Glutamatergic neuron (in vitro differentiated cells): ENCODE measurements at regions not wholly inside any gene's neighbourhood (a gene's known extent, or its start where the extent isn't known, plus 50 kb on each side); places are given as distances from the start of the nearest gene placed in this dataset.

Experiments used
- DNase-seq: peaks from one replicate; pipeline ENCODE4 v3.0.0; 2022
- H3K27ac Mint-ChIP-seq: one replicate; pipeline ENCODE4 v1.8.0; 2020; ENCODE audit warnings: mild to moderate bottlenecking, mixed read lengths, inconsistent platforms; ENCODE audit not compliant: unreplicated experiment
- H3K27me3 Mint-ChIP-seq: one replicate; pipeline ENCODE4 v1.8.0; 2020; ENCODE audit warnings: mild to moderate bottlenecking, moderate library complexity, mixed read lengths, inconsistent platforms; ENCODE audit not compliant: unreplicated experiment
- H3K36me3 Mint-ChIP-seq: one replicate; pipeline ENCODE4 v1.8.0; 2020; ENCODE audit warnings: mild to moderate bottlenecking, mixed read lengths, inconsistent platforms; ENCODE audit not compliant: unreplicated experiment
- H3K4me1 Mint-ChIP-seq: one replicate; pipeline ENCODE4 v1.8.0; 2020; ENCODE audit warnings: mild to moderate bottlenecking, low read depth, mixed read lengths, inconsistent platforms; ENCODE audit not compliant: unreplicated experiment
- H3K4me3 Mint-ChIP-seq: one replicate; pipeline ENCODE4 v1.8.0; 2020; ENCODE audit warnings: mild to moderate bottlenecking, mixed read lengths, inconsistent platforms; ENCODE audit not compliant: unreplicated experiment
- H3K9me3 Mint-ChIP-seq: one replicate; pipeline ENCODE4 v1.8.0; 2020; ENCODE audit warnings: mild to moderate bottlenecking, moderate library complexity, mixed read lengths, inconsistent platforms; ENCODE audit not compliant: unreplicated experiment
- CTCF ChIP-seq: fragments of 200-600 bp; sonication (generic); IDR thresholded peaks from one replicate; pipeline ENCODE4 v1.5.0; 2021; ENCODE audit not compliant: partially characterized antibody, unreplicated experiment

GRCh38 chr6:138593124-138593877 lies 94.0 kb upstream of the NHSL1 start:
- Mint-ChIP-seq H3K36me3 (no peaks in the 10 kb centered on the region), H3K27me3 (peaks cover 3% of the 10 kb centered on the region), H3K9me3 (peaks cover 5% of the 10 kb centered on the region), H3K4me1 (peaks cover 27% of the 10 kb centered on the region), H3K27ac (no peak overlapping the region), H3K4me3 (no peak overlapping the region)
- DNase-seq: no peak
- no peak for TF ChIP-seq CTCF

GRCh38 chr6:138593909-138594757 lies 94.8 kb upstream of the NHSL1 start:
- DNase-seq: no peak
- Mint-ChIP-seq H3K36me3 (no peaks in the 10 kb centered on the region), H3K27me3 (peaks cover 3% of the 10 kb centered on the region), H3K27ac (no peak overlapping the region), H3K9me3 (peaks cover 5% of the 10 kb centered on the region), H3K4me1 (peaks cover 24% of the 10 kb centered on the region), H3K4me3 (no peak overlapping the region)
- TF ChIP-seq CTCF: no peak

GRCh38 chr6:138594758-138595140 lies 95.5 kb upstream of the NHSL1 start:
- Mint-ChIP-seq H3K9me3 (peaks cover 5% of the 10 kb centered on the region), H3K27ac (no peak overlapping the region), H3K4me1 (peaks cover 24% of the 10 kb centered on the region), H3K4me3 (no peak overlapping the region), H3K27me3 (peaks cover 3% of the 10 kb centered on the region), H3K36me3 (no peaks in the 10 kb centered on the region)
- no peak for DNase-seq
- no peak for TF ChIP-seq CTCF

GRCh38 chr6:138596126-138596525 lies 96.8 kb upstream of the NHSL1 start:
- peaks cover 18% of the 10 kb centered on the region for H3K4me1 Mint-ChIP-seq
- no peak for TF ChIP-seq CTCF

DNA sequence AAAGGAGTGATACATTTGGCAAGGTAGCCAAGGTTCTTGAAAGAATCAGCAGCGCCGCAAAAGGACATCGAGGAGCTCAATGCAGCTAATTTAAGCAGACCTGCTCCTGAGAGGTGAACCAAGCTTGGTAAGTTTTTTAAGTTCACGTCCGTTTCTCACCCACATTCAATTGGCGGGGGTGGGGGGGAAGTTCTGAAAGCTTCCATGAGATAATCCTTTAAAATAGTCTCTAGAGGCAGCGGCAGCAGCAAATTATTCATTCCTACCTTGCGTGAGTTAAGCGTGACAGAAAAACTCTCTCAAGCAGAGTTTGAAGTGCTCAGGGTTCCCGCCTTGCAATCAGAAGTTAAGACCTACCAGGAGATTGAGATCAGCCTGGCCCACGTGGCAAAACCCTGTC lies 97.3 kb upstream of the NHSL1 start:
- Mint-ChIP-seq H3K4me3 (no peak overlapping the region), H3K27me3 (peaks cover under 1% of the 10 kb centered on the region), H3K36me3 (no peaks in the 10 kb centered on the region), H3K4me1 (peaks cover 18% of the 10 kb centered on the region), H3K9me3 (peaks cover 1% of the 10 kb centered on the region), H3K27ac (no peak overlapping the region)
- TF ChIP-seq CTCF: no peak
- no peak for DNase-seq

More at GRCh38 chr6:138596126-138596525, 96.8 kb upstream of the NHSL1 start:
- H3K4me3 Mint-ChIP-seq: no peak overlapping the region
- no peak for DNase-seq
- peaks cover 3% of the 10 kb centered on the region for H3K27me3 Mint-ChIP-seq
- no peak overlapping the region for H3K27ac Mint-ChIP-seq
- no peaks in the 10 kb centered on the region for H3K36me3 Mint-ChIP-seq
- H3K9me3 Mint-ChIP-seq: peaks cover 1% of the 10 kb centered on the region
